PC-9 (cell line): ENCODE measurements at regions not wholly inside any gene's neighbourhood (a gene's known extent, or its start where the extent isn't known, plus 50 kb on each side); places are given as distances from the start of the nearest gene placed in this dataset.

Experiments used
- BruUV-seq: library from RNA; stranded (reverse); fragments of 400-500 nt; replicated peaks from 2 replicates; lab custom pipeline; 2021; lab: Mats Ljungman, UMichigan
- CTCF ChIA-PET: fragments of 300-600 bp; sonication (Branson Sonifier 250); formaldehyde crosslinking; loops from one replicate; lab custom pipeline; 2022; ENCODE audit warnings: antibody characterized with exemption; lab: Charles Lee
- POLR2A ChIA-PET: fragments of 300-600 bp; sonication (Branson Sonifier 250); formaldehyde crosslinking; loops from one replicate; lab custom pipeline; 2022; ENCODE audit warnings: antibody characterized with exemption; ENCODE audit not compliant: unreplicated experiment; lab: Charles Lee
- DNase-seq, 2 experiments: peaks; one replicate each; pipeline versions ENCODE4 v3.0.0 to v3.0.0-alpha.2; 2015 to 2022; ENCODE audit warnings: mixed read lengths in 1 of 2
- H2AFZ ChIP-seq: fragments of 200-600 bp; sonication (generic); 2 replicates; pipeline ENCODE4 v1.8.1; 2017; ENCODE audit warnings: antibody characterized with exemption
- H3F3A ChIP-seq: fragments of 200-600 bp; sonication (generic); 2 replicates; pipeline ENCODE4 v1.8.1; 2017; ENCODE audit warnings: antibody characterized with exemption, mild to moderate bottlenecking, low read depth; ENCODE audit not compliant: insufficient read depth
- H3K27ac ChIP-seq: fragments of 200-600 bp; sonication (generic); 2 replicates; pipeline ENCODE4 v1.6.1; 2016; ENCODE audit warnings: mixed run types
- H3K27me3 ChIP-seq: fragments of 200-600 bp; sonication (generic); 2 replicates; pipeline ENCODE4 v1.6.1; 2016; ENCODE audit warnings: low read depth, mixed run types; ENCODE audit not compliant: insufficient read depth
- H3K36me3 ChIP-seq: fragments of 200-600 bp; sonication (generic); 2 replicates; pipeline ENCODE4 v1.6.1; 2016; ENCODE audit warnings: low read depth, mixed run types
- H3K4me1 ChIP-seq: fragments of 200-600 bp; sonication (generic); replicated peaks from 2 replicates; pipeline ENCODE4 v1.6.1; 2016; ENCODE audit warnings: mixed run types; ENCODE audit not compliant: insufficient read depth
- H3K4me2 ChIP-seq: fragments of 200-600 bp; sonication (generic); 2 replicates; pipeline ENCODE4 v1.6.1; 2017; ENCODE audit warnings: mixed run types
- H3K4me3 ChIP-seq: fragments of 200-600 bp; sonication (generic); 2 replicates; pipeline ENCODE4 v1.6.1; 2016; ENCODE audit warnings: mixed run types
- H3K79me2 ChIP-seq: fragments of 200-600 bp; sonication (generic); 2 replicates; pipeline ENCODE4 v1.6.1; 2017; ENCODE audit warnings: low read depth, mixed run types
- H3K9me2 ChIP-seq: fragments of 200-600 bp; sonication (generic); 2 replicates; pipeline ENCODE4 v1.8.1; 2017; ENCODE audit warnings: mild to moderate bottlenecking; ENCODE audit not compliant: insufficient read depth
- H3K9me3 ChIP-seq: fragments of 200-600 bp; sonication (generic); 2 replicates; pipeline ENCODE4 v1.8.1; 2016; ENCODE audit warnings: low read depth; ENCODE audit not compliant: insufficient read depth
- H4K20me1 ChIP-seq: fragments of 200-600 bp; sonication (generic); 2 replicates; pipeline ENCODE4 v1.8.1; 2017; ENCODE audit not compliant: insufficient read depth
- EZH2 ChIP-seq: fragments of 200-600 bp; sonication (generic); IDR thresholded peaks from 2 replicates; pipeline ENCODE4 v1.8.0; 2017; ENCODE audit warnings: antibody characterized with exemption, low read depth
- intact Hi-C: fragments of 100-400 bp; cut with micrococcal nuclease; formaldehyde crosslinking; loops from one replicate; pipeline ENCODE4 v1.10.0; 2022; ENCODE audit not compliant: unreplicated experiment
- TF ChIP-seq, protein P1 (sequence below): fragments of 200-600 bp; sonication (generic); conservative IDR thresholded peaks from 2 replicates; pipeline ENCODE4 v1.6.1; 2017; ENCODE audit warnings: mixed run types, antibody characterized with exemption, mild to moderate bottlenecking, moderate library complexity

DNA sequence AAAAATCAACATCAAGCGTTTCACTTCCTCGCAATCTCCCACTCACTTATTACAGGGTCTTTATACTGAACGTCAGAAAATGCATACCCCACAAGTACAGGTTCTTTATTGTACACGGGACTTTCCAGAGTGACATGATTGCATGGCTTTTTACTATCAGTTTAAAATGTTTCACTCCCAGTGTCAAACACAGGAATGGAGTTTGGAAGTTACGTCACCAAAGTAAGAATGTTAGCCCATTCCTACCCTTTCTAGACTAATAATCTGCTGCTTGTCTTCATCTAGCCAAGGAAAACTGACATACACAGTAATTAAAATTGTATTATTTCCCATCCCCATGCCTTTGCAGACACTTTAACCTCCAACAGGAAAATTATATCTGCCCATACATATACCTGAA lies 624.2 kb downstream of the BCL11B start:
- no peak overlapping the region for H3K4me2 ChIP-seq
- H3K36me3 ChIP-seq: no peaks in the 10 kb centered on the region
- intact Hi-C loops: no loop called here
- H3K4me3 ChIP-seq: no peak overlapping the region
- no peak for DNase-seq
- no peaks in the 10 kb centered on the region for H4K20me1 ChIP-seq
- no peaks in the 10 kb centered on the region for H3K9me3 ChIP-seq
- POLR2A ChIA-PET: no interaction called here
- no peak overlapping the region for H2AFZ ChIP-seq
- H3K27ac ChIP-seq: no peak overlapping the region
- H3K9me2 ChIP-seq: no peaks in the 10 kb centered on the region
- no peaks in the 10 kb centered on the region for H3K4me1 ChIP-seq
- no peaks in the 10 kb centered on the region for H3K27me3 ChIP-seq
- CTCF ChIA-PET: no interaction called here
- no TSS peak for BruUV-seq
- H3K79me2 ChIP-seq: no peaks in the 10 kb centered on the region
- TF ChIP-seq EZH2: no peak
- TF ChIP-seq, protein P1, sequence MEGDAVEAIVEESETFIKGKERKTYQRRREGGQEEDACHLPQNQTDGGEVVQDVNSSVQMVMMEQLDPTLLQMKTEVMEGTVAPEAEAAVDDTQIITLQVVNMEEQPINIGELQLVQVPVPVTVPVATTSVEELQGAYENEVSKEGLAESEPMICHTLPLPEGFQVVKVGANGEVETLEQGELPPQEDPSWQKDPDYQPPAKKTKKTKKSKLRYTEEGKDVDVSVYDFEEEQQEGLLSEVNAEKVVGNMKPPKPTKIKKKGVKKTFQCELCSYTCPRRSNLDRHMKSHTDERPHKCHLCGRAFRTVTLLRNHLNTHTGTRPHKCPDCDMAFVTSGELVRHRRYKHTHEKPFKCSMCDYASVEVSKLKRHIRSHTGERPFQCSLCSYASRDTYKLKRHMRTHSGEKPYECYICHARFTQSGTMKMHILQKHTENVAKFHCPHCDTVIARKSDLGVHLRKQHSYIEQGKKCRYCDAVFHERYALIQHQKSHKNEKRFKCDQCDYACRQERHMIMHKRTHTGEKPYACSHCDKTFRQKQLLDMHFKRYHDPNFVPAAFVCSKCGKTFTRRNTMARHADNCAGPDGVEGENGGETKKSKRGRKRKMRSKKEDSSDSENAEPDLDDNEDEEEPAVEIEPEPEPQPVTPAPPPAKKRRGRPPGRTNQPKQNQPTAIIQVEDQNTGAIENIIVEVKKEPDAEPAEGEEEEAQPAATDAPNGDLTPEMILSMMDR: no peak
- no peaks in the 10 kb centered on the region for H3F3A ChIP-seq

DNA sequence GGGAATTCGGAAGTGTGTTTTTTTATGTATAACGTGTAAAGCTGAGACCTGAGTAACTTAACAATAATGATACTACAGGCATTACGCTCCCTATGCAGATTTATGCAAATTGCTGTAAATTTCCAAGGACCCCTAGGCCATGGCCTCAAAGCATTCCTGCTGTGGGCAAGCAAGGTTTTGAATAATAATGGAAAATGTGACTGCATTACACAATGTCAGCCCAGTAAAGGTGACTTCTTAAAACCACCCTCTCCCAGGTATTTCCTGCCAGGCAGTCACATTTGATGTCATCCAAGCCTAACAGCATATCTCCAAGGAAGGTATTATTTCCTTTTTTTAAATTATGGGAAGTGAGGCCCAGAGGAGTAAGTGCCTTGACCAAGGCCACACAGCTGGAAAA lies 621.0 kb downstream of the BCL11B start:
- TF ChIP-seq, protein P1: no peak
- no peak for TF ChIP-seq EZH2
- Histone ChIP-seq H3K36me3 (no peaks in the 10 kb centered on the region), H3K4me1 (no peaks in the 10 kb centered on the region), H3K9me3 (no peaks in the 10 kb centered on the region), H3K9me2 (no peaks in the 10 kb centered on the region), H3K4me3 (no peak overlapping the region), H3F3A (no peaks in the 10 kb centered on the region), H3K27ac (no peak overlapping the region), H2AFZ (no peak overlapping the region), H3K4me2 (no peak overlapping the region), H3K27me3 (no peaks in the 10 kb centered on the region), H4K20me1 (no peaks in the 10 kb centered on the region), H3K79me2 (no peaks in the 10 kb centered on the region)
- intact Hi-C loops: no loop called here
- CTCF ChIA-PET: no interaction called here
- POLR2A ChIA-PET: no interaction called here
- no peak for DNase-seq
- BruUV-seq: no TSS peak

DNA sequence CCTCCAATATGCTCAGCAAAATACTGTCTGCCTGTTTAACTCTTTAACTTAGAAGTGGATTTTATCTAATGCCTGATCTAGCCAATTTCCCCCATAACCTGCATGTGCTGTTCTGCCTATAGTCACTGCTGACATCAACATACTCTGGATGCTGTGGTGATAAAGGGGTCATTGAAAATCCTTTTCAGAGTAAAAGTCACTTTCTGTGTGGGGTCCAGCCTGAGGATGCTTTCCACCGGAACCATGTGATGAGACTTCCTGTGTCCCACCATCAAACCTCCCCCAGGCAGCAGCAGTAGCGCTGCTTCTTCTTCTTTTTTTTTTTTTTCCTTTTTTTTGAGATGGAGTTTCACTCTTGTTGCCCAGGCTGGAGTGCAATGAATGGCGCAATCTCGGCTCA lies 607.0 kb downstream of the BCL11B start:
- no peaks in the 10 kb centered on the region for H3F3A ChIP-seq
- no peaks in the 10 kb centered on the region for H3K36me3 ChIP-seq
- H4K20me1 ChIP-seq: no peaks in the 10 kb centered on the region
- ChIA-PET CTCF (no interaction called here), POLR2A (no interaction called here)
- BruUV-seq: no TSS peak
- TF ChIP-seq, protein P1: no peak
- no peak for TF ChIP-seq EZH2
- intact Hi-C loops: no loop called here
- H2AFZ ChIP-seq: no peak overlapping the region
- no peaks in the 10 kb centered on the region for H3K4me1 ChIP-seq
- no peaks in the 10 kb centered on the region for H3K27me3 ChIP-seq
- H3K9me3 ChIP-seq: no peaks in the 10 kb centered on the region
- DNase-seq: no peak
- no peak overlapping the region for H3K27ac ChIP-seq
- H3K9me2 ChIP-seq: no peaks in the 10 kb centered on the region
- no peak overlapping the region for H3K4me2 ChIP-seq
- no peaks in the 10 kb centered on the region for H3K79me2 ChIP-seq
- no peak overlapping the region for H3K4me3 ChIP-seq
